Stimulated activated CD8-positive, alpha-beta memory T cell treated with anti-CD3 and anti-CD28 coated beads, Interleukin-7, amount 100 ng/mL, for 48 hours (primary cell): ENCODE measurements at regions not wholly inside any gene's neighbourhood (a gene's known extent, or its start where the extent isn't known, plus 50 kb on each side); places are given as distances from the start of the nearest gene placed in this dataset.

Source experiments
- DNase-seq, 2 donors: peaks; one replicate each; pipeline ENCODE4 v3.0.0-alpha.2; 2020; ENCODE audit warnings: low read depth in 1 of 2; ENCODE audit errors: extremely low read depth in 1 of 2

DNA sequence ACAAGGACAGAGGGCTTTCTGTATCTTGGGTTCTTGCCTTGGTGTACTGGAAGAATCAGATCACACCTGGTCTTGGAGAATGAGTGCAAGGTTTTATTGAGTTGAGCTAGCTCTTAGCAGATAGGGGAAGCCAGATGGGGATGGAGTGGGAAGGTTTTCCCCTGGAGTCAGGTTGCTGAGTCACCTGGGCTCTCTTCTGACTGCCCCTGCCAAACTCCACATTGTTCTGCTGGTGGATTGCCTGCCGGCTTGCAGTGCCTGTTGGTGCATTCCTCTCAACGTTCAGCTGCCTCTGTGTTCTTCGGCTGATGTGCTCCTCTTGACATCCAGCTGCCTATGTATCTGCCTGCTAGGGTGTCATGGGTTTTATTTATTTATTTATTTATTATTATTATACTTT is 1431.1 kb downstream of the CDH8 start:
- no peak for DNase-seq

DNA sequence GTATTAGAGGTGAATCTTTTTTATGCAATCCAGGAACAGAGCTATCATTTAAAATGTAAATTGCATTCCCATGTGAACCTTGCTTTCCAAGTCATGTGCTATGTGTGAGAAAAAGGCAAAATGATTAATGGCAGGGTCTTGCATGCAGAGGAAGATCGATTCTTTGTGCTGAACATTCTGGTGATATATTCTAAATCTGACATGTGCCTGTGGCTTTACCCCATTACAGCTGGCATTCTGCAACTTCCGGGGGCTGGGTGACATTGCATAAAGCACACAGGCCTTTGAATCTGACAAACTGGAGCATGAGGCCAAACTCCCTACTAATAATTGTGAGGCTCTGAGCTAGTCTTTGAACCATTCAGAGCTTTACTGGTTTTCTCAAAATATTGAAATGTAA is 1449.7 kb downstream of the CDH8 start:
- DNase-seq = no peak

DNA sequence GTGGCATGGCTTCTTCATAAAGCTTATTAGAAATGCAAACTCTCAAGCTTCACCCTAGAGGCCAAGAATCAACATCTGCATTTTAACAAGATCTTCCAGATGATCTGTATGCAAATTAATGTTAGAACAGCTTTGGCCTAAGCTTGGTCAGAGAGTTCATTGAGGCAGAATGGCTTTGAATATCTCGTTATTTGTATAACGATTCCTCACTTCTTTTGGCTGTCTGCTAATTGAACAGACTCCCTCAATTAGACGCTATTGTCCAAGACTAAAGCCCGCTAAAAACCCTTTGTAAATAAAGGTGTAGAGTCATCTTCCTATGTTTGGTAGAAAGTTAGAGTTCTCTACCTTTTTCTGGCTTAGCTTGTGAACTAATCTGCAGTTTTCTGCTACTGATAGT is 1453.7 kb downstream of the CDH8 start:
- no peak for DNase-seq

DNA sequence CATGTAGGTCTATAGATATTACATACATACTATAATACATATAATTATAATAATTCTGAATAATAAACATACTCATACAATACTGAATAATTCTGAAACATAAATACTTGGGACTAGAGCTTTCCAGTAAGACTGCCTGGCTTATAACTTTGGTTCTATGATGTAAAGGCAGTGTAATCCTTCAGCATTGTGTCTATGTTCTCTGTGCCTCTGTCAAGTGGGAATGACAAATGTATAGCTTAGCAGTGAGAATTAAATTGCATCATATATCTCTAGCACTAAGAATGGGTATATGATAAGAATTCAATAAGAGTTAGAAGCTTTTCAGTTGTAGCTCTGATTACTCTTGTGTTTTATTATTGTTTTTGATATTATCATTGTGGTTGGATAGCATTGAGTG is 1469.3 kb downstream of the CDH8 start:
- no peak for DNase-seq

DNA sequence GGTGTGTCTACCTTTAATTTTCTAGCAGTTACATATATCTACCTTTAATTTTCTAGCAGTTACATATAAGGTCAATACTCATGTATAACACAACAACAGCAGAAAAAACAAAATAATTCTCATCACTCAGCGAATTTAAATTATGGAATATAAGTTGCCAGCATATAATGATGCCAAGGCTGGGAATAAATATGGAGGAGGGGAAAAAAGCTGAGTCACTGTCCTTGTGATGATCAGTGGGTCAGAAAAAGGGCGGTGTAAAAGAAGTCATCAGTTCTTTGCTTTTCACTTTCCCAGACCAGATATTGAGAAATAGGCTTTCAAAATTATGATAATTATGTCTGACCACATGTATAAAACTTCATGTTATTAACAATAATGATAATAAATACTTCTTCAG is 1471.7 kb downstream of the CDH8 start:
- DNase-seq = no peak

DNA sequence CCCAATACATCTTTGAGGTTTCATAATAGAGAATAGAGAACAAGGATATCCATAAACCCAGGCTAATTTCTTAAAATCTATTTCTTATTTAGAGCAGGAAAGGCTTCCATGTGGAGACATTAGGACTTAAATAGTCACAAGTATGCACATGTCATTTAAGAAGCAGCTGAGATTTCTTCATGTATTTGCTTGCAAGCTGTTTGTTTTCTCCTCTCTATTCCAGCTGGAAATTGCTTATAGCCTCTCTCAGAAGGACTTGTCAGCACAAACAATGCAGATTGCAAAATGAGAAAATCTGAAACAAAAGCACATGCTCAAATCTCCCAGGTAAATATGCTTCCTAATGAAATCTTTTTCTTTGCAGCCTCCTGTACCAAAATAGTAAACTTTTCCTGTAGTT is 1473.1 kb downstream of the CDH8 start:
- DNase-seq = no peak

DNA sequence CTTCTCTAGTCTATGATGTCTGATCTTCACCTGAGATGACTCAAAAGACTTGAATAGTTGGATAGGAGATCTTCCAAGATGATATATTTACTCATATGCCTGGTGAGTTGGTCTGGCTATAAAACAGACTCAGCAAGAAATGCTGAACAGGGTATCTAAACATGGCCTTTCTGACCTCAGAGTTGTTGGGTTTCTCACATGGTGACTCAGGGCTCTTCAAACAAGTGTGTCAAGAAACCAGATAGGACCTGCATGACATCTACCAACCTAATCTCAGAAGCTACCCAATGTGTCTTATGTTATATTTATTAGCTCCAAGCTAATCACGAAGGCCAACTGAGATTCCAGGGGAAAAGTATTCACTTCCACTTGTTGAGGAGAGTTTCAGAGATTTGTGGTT is 1477.3 kb downstream of the CDH8 start:
- no peak for DNase-seq

DNA sequence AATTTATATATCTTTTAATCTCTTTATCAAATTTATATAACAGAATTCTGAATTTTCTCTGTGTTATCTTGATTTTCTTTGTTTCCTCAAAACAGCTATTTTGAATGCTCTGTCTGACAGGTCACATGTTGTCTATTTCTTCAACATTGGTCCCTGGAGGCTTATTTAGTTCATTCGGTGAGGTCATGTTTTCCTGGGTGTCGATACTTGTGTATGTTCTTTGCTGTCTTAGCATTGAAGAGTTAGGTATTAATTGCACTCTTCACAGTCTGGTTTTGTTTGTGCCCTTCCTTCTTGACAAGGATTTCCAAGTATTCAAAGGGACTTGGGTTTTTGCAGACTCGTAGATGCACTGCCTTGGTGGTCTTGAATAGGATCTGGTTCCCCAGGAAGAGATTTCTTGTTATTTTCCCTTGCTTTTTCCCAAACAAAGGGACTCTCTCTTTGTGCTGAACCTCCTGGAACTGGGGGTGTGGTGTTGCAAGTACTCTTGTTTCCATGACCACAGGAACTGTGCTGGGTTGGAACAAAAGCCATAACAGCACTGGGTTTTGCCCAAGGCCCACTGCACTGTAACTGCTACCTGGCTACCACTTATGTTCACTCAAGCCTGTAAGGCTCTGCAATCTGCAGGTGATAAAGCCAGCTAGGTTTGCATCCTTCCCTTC is 1483.0 kb downstream of the CDH8 start:
- DNase-seq = no peak

DNA sequence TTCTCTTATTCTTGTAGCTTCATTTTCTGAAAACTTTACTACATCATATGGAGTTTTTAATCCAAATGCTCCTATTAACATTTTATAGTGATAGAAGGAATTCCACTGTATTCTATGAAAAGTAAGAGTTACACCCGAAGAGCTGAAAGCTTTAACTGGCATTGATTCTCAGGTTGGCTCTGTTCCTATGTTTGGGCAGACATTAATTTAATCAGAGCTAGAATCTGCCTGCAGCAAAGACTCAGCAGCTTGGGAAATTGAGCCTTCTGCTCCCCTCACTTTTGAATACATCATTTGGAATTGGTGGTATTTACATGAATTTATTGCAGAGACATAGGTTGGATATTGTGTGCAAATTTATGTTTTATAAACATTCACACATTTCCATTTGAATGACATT is 1494.7 kb downstream of the CDH8 start:
- no peak for DNase-seq

DNA sequence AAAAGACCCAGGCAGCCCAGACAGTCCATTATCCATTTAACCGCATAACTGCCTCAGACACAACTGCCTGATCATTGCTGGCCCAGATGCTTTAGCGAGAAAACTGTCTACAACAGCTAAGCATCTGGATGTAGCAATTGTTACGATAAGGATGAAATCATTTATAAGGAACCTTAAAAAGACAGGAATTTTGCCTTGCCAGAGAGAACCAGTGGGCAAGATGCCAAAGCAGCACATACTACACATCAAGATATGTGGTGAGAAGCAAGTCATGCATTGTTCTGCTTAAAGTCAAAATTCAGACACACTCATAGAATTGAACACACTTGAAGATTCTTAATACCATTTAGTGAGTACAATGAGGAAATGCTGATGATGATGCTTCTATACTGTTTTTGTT is 1525.3 kb downstream of the CDH8 start:
- DNase-seq = no peak

DNA sequence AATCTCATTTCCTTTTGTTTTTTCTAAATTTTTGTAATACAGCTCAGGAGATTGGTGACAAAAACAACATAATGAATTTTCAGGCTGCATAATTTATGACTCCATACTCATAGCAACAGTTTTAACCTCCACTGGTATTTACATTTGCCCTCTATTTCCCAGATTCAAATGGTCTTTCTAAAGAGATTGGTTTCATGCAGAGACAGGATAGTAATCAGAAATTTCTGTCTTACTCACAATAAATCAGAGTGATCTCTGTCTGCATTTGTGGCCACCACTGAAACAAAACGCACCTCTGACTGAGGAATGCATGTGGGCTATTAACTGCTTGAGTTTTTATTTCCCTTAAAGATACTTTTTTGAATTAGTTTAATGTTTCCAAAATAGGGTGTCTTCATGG is 1526.0 kb downstream of the CDH8 start:
- no peak for DNase-seq

DNA sequence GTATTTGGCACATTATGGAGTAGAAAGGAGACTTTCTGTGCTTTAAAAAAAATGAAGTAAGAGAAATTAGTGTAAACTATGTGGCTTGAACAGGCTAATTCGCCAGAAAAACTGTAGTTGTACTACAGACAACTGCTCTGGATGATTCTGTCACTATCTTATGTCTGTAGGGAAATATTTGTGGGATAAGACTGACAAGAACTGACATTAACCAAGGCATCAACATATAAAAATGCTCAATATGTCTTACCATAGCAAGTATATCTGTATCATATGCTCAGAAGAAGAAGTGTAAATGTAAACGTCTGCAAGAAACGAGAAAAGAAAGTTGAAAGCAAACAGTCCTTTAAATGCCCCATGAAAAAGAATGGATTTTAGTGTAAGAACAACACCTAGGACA is 1545.0 kb downstream of the CDH8 start:
- DNase-seq = no peak

DNA sequence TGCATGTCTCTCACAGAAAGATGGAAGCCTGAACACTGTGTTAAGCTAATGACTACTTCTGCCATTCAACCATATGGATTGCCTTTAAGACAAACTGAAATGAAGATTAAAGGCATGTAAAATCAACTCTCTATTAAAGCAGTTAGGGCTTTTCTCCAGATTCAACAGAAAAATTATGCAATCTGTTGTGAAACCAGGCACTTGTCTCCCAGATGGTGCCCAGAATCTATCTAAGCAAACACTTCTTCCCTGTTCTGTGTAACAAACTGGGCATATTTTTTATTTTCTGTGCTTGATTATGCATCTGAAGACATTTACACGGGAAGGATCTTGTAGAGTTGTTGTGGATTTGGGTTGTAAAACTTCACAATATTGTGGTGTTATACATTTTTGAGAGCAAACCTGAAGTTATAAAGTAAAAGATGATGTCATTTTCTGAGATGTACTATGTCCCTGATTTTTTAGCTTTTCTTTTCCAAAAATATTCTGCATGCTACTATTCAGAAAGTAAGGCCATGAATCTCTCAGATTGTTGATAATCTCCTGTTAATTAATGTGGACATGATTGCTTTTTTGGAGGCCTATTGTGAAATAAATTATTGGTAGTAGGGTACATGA is 1550.3 kb downstream of the CDH8 start:
- DNase-seq = no peak

DNA sequence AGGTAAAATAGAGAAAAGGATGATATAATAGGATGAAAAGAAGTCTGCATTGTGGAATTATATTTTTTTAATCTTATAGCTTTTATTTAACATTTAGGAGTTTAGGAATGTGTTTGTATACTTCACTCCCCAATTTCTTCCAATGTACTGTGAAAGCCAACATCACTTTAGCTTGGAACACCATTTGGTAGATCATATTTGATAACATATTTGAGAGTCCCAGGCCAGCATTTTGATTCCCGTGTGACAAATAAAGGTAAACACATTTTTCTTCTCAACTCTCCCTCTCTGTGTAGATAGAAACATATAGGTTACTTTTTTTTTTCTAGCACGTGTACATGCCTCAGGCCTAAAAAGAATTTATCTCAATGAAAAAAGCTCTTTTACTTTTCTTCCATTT is 1551.3 kb downstream of the CDH8 start:
- DNase-seq = no peak

DNA sequence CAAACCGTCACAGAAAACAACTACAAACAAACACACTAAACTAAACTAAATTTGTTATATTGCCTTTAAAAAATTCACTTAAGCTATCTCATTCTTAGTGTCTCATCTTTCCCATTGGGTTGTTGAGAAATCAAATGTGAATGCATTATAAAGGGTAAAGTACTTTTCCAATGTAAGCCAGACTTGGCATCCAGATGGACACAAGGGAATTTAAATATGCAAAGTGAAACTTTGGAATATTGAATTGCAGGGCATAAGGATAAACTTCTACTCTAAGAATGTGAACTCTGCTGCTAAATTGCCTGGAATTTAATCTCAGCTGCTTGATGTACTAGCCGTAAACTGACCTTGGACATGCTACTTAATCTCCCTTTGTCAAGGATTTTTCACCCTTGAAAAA is 1554.6 kb downstream of the CDH8 start:
- no peak for DNase-seq

DNA sequence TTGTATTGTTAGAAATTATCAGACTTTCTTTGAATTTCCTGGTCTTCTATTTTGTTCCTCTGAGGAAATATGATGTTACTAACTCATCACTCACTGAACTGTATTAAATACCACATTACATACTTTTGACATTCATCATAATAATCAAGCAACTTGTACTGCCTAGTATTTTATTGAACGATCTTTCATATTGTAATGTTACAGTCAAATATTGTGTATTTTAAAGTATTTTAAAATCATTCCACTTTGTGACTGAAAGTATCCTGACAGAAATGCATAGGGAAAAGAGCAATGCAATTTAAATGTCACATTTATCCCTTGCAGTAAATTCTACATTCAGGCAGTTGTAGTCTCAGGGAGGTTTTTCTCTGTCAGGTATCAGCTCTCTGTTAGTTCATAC is 1557.4 kb downstream of the CDH8 start:
- DNase-seq = no peak

DNA sequence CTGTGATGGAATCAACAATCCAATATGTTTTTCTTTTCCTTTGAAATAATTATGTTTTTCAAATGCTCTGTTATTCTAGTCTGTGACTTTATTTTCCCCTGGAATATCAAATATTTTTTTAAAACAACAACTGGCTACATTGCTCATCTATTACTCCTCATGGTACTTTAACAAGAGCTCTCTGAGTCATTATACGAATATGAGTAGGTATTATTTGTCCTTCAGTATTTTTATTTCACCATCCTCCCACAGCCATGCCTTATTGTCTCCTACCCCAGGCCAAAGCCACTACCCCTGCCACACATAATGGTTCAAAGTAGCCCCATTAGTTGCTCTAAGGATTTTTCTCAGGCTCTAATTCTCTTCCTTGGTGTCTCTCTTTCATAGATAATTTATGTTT is 1572.3 kb downstream of the CDH8 start:
- no peak for DNase-seq

DNA sequence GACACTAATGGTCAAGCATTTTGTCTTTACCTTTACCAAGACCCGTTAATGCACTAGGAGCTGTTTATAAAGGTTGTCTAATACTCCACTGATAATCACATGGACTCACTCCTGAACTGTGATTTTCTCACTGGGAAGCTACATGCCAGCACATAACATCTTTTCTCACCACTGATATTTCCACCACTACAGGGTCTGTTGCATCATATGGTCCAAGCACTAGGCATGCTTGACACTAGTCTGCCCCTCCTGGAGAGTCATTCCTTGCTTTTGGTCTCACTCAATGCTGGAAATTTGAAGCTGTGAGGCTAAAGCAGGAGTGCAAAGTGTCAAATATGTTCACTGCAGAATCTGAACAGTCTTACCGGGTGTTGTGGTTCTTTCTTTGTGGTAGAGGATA is 1576.8 kb downstream of the CDH8 start:
- DNase-seq = no peak

DNA sequence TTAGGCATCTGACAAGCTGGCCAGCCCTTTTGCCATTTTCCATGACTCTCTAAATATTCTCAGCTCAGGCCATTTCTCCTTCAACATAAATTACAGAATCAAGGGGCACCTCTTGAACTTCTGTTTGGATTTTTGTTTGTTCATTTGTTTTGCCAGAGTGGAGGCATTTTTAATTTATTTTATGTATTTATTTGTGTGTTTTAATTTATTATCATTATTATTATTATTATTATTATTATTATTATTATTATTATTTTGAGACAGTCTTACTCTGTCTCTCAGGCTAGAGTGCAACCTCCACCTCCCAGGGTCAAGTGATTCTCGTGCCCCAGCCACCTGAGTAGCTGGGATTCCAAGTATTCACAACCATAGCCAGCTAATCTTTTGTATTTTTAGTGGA is 1578.0 kb downstream of the CDH8 start:
- DNase-seq = no peak

DNA sequence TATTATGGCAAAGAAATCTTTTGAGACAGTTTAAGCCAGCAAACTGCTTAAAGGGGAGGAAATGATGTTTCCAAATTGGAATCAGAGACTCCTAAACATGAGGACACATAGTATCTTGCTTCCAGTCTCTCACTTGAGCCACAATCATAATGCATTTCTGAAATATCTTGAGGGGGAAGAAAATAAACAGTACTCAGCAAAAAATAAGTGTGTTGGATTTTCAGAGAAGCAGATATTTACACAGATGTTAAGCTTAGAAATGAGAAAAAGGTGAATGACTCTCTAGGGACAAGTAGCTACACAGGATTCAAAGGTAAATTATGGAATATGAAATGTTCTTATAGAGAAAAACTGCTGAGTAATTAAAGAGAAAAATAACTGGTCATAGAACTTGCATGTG is 1583.6 kb downstream of the CDH8 start:
- no peak for DNase-seq

DNA sequence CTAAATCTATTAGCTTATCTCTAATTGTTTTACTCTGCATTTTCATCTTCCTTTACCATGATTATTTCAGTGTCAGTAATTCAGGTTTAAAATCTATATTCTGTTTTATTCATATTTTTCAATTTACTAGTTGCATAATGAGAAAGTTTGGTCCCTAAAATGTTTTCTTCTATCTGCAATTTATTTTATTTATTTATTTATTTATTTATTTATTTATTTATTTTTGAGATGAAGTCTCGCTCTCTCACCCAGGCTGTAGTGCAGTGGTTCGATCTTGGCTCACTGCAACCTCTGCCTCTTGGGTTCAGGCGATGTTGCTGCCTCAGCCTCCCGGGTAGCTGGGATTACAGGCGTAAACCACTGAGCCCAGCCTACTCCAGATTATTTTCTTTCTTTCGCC is 1597.3 kb downstream of the CDH8 start:
- no peak for DNase-seq

DNA sequence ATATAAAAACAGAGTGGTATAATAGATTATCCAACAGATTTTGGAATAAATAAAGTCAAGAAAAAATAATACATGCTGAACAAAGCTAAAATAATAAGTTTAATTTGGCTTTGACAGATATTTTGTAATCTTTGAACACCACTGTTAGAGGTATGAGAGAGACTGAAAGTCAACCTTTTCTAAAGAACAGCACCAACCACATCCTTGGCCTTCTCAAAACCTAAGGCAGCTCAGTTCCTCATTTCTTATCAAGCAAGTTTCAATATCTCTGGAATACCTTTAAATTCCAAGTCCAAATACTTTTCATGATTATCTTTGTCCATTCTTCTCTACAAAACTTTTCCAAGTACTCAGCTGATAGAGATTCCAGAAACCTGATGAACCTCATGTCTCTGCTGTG is 1603.8 kb downstream of the CDH8 start:
- no peak for DNase-seq

DNA sequence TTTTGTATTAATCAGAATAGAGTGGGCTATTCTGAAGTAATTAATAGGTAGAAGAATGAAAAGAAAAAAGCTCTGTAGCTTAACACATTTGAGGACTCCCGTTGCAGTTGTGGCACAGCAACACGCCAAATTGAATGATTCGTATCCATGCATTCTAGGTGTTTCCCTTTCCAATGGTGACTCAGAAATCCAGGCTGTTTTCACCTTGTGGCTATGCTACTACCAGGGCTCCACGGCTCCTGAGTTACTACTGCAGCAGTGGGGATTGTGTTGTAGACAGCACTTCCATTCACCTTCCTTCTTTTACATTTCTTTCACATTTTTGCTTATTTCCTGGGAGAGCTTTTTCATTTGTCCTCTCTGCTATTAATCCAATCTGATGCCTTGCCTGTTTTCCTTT is 1616.4 kb downstream of the CDH8 start:
- no peak for DNase-seq
